Stimulated activated CD8-positive, alpha-beta memory T cell treated with anti-CD3 and anti-CD28 coated beads, Interleukin-12 subunit alpha, Interleukin-12 subunit beta, amount 100 ng/mL, for 1 hour (primary cell): ENCODE measurements at regions not wholly inside any gene's neighbourhood (a gene's known extent, or its start where the extent isn't known, plus 50 kb on each side); places are given as distances from the start of the nearest gene placed in this dataset.

Experiments used
- DNase-seq: peaks from one replicate; pipeline ENCODE4 v3.0.0-alpha.2; 2020; ENCODE audit warnings: low read depth

DNA sequence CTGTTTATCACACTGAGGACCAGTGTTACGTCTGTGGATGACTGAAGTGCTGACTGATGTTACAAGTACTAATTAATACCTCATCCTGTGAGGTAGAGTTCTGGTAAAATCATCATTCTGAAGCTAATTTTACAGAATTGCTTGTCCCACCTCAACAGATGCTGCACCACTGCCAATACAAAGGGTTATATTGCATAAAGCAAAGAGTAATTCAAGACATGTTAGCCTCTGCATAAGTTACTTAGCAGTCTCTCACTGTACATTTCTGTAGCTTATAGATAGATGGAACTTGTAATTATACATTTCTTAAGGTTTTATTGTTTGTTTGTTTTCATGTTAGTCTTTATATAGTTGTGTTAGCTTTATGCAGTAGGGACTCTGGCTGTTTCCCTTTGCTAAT is 513.6 kb downstream of the ANXA1 start:
- no peak for DNase-seq

DNA sequence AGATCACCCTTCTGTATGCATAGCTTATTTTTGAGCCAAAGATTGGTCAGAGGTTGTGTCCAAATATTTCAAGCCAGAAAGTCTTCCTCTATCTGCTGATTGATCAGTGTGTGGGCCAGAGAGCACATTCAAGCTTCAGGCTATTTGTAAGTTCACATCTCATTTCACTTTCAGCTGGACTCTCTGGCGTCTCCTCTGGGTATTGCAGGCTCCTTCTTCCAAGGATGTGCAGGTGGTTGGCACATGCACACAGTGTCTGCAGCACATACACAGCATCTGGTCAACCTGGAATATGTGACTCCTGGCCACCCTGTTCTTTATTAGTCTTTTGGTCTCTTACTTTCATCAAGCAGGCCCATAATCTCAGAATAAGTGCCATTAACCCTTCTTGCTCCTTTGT is 516.1 kb downstream of the ANXA1 start:
- no peak for DNase-seq

DNA sequence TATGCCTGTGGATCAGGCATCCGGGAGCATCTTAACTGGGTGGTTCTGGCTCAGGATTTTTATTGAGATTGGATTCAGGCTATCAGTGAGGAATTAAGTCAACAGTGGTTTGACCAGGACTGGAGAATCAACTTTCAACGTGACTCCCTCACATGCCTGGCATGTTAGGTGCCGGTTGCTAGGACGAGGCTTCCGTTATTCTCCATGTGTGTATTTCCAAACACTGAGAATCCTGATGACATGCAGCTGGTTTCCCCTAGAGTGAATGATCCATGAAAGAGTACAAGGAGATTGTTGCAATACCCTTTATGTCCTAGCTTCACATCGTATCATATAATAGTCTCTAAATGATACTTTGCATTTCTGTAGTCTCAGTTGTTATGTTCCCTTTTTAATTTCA is 529.2 kb downstream of the ANXA1 start:
- DNase-seq: no peak

DNA sequence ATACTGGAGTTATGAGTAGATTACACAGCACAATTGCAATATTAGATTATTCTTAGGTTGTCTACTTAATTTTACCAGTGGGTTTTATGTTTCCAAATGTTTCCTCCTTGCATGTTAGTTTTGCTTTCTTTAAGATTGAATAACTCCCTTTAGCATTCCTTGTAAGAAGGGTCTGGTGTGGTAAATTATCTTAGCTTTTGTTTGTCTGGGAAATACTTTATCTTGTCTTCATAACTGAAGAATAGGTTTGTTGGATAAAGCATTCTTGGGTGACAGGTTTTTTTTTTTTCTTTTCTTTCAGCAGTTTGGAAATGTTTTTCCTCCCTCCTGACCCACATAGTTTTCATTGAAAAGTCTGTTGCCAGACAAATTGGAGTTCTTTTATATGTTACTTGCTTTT is 531.1 kb downstream of the ANXA1 start:
- no peak for DNase-seq

DNA sequence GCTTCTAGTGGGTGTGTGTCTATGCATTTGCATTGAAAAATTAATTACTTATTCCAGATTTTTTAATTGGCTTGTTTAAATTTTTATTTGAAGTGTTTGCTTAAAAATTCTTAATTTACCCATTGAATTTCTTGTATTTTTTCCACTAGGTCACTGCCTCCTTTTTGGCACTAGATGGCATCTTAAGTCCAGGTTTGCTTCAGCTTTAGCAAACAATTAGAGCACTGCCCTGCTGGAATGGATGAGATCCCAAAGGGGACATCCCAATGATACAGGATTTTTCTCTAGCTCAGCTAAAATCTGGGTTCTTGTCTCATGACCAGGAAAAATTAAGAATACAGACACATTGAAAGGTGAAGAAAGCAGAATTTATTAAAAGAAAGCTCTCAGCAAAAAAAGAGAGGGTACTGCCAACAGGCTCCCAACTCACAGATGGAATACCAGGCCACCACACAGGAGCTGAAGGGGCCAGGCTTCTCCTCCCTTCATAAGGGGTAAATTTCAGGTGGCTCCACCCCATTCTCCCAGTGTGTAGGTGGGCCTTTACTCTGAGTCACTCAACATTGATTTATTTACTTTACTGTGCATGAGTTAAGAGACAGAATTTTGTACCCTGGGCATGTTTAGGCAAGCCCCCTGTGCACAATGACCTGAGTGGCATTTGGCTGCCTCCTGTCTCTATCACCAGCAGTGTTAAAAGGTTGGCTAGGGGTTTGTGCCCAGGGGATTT is 532.4 kb downstream of the ANXA1 start:
- DNase-seq: no peak

DNA sequence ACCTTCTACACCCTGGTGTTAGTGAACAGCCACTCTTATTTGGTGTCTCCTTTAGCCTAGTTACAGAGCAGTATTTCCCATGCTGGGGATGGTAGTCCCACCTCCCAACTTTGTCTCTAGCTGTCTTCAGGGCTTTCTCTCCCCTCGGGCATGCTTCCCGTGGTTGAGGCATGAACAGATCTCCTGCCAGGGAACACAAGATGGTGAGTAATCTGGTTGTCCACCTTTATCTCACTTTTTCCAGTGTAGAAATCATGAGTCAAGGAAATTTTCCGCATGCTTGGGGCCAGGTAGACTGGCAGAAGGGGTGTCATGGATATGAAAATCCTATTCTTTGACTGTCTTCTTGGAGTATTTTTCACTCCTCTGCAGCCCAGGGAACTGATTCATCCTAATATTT is 532.9 kb downstream of the ANXA1 start:
- no peak for DNase-seq

DNA sequence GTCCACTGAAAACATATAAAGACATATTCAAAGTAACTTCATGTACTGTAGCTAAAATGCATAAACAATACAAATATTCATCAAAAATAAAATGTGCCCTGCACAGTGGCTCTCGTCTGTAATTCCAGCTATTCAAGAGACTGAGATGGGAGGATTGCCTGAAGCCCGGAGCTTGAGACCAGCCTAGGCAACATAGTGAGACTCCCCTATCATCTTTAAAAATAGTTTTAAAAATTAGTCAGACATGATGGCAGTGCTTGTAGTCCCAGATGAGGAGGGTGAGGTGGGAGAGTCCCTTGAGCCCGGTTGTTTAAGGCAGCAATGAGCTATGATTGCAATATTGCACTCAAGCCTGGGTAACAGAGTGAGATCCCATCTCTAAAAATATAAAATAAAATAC is 534.1 kb downstream of the ANXA1 start:
- no peak for DNase-seq

DNA sequence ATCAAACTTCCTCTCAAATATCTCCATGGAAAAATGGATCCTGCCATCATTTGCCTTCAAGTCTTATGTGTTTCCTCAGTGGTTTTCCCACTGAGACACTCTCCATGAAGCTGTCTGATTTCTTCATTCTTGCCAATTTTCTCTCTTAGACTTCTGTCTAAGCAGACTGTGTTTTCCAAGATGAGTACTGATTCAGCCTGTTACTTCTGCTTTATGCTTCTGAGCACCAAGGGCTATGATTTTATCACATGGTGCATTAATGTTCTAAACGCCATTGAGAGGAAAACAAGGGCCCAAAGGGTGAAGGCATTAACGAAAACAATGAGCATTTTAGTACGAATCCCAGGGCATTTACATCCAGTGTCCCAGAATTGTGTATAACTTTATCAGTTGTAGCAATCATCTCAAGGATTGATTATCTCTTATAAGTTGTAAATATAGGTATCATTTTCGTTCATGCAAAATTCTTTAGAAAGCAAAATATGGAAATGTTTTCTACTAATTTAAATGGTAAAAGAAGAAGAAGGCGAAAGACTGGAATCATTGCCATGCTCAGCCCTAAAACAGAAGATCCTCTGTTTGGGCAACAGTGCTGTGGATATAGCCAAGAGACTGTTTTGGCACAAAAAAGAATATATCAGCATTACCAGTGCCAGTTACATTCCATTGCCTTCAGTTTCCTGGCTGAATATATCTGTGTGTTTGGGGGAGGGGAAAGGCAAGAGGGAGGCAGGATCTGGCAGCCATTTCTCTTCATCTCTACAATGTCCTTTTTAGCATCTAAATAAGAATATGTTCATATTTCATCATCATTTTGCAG is 537.6 kb downstream of the ANXA1 start:
- DNase-seq: no peak

DNA sequence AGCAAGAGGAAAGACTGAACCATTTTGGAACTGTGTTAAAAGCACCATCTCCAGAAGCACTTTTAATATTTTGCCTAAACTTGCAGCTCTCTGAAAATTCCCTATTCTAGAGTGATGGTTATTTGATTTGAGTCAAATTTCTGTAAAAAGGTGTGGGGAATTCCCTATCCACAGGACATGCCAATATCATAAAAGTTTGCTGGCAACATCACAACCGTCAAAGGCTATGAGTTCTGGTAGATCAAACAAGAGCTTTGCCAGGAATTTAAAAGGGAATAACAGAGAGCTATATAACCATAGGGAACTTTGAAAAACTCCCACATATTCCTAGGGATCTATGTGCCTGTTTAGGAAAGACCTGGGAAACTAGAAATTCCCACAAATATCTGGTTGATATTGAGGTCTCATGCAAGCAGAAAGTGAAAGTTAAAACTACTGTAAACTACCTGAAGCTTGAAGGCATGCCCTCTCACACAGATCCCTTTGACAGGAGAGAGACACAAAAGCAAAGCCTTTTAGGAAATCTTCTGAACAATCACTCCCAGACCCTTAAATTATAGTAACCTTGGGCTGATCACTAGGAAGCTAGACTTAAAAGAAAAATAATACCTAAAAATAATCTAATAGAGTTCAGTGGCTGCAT is 549.9 kb downstream of the ANXA1 start:
- no peak for DNase-seq

DNA sequence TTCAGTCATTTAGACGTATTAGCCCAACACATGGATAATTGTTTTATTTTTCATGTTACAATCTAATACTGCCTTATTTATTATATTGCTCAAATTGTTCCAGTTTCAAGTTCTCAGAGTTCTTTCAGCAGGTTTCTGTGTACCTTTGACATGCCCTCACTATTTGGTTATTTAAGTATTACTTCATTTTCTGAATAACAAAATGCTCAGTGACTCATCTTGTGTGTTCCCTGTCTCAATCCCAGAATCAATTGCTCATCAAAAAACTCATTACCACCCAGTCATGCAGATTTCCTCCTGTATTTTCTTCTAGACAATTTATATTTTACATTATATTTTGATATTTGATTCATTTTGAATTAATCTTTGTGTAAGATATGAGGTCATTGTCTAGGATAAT is 562.6 kb downstream of the ANXA1 start:
- DNase-seq: no peak

DNA sequence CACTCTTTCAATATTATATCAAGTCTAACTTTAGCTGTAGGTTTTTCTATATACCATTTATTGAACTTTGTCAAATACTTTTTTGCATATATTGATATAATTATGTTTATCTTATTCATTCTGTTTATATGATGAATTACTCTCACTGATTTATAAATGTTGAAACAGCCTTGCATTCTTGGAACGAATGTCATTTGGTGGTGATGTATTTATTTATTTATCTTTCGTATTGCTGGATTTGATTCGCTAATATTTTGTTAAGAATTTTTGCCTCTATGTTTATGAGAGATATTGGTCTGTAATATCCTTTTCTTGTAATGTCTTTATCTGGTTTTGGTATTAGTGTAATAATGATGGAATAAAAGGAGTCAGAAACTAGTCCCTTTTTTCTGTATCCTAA is 563.9 kb downstream of the ANXA1 start:
- DNase-seq: no peak

DNA sequence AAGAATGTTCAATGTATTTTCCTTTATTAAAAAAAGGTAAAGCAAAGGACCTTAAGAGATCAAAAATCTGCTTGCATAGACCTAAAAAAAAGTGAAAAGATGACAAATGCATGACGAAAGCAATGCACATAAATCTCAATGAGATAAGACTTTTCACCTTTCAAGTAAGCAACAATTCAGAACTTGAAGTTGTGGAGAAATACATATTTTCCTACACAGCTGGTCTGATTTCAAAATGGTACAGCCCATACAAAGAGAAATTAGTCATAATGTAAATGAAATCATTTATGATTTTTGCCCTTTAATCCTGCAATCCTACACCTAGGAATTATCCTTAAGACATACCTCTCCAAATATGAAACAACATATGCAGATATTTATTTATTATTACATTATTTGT is 568.0 kb downstream of the ANXA1 start:
- no peak for DNase-seq

DNA sequence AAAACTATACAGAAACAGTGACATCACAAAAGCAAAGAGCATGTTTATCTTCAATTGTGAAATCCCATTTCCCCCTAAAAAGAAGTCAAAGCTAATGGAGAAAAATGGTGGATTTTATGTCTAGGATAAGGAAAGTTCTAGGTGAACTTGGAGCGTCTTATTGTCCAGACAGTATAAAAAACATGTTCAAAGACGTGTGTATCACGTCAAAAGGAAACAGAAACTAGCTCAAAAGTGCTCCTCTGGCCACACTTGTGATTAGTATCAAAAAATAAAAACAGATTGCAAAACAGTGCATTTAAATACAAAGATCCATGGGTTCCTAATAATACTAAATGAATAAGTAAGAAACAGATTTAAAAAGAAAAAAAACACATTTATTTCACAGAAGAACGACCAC is 568.9 kb downstream of the ANXA1 start:
- no peak for DNase-seq

DNA sequence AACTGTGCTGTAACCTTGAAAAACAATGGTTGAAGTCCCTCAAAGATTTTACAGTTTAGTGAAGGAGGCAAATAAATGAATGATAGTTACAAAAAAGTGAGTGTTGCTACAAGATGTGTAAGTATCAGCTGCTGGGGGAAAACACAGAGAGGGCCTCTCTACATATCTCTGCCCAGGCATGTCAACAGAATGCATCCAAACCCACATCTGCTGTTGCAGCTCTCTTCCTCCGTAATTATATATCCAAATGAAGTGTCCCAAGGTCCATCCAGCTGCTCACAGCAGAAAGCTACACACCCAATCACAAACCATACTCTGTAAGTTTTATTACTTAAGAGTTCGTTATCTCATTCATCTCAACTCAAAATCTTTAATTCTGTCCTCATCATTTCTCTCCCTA is 584.6 kb downstream of the ANXA1 start:
- no peak for DNase-seq

DNA sequence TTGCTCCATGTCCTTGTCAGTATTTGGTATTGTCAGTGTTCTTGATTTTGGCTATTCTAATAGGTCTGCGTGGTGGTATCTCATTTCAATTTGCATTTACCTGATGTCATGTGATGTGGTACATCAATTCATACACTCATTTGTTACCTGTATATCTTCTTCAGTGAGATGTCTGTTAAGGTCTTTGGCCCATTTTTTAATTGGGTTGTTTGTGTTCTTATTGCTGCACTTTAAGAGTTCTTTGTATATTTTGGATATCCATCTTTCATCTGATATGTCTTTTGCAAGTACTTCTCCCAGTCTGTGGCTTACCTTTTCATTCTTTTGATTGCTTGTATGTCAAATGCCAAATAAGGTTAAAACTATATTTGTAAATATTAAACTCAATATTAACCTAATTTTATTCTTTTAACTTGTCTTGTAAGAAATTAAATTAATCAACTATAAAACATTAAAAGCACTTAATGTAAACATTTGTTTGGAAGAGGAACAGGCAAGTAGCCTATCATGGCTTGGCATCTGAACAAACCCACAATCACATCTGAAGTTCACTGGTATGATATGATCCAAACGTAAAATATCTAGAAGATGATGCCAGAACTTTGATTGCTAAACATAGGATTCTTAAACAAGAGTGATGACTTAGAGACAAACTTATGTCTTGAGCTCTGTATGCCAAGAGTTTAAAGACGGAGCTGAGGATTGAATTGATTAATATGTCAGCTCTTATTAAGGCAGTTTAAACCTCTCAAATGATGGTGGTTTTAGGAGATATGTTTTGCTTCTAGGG is 587.3 kb downstream of the ANXA1 start:
- DNase-seq: no peak

DNA sequence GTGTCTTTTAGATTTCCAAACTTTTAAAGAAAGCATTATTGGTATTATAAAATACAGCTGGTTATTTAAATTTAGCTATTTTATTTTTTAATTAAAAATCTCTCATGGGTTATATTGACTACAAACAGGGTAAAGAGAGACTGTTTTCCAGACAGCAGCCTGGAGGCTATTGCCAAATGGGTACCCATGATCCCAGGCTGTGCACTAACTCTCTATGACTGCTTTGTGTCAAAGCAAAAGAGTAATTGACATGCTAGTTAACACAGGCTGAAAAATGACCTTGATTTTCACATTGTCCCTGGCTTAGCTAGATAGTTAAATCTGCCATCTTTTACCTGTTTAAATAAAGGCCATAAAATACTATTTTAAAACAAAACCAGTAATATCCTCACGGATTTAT is 589.7 kb downstream of the ANXA1 start:
- no peak for DNase-seq

DNA sequence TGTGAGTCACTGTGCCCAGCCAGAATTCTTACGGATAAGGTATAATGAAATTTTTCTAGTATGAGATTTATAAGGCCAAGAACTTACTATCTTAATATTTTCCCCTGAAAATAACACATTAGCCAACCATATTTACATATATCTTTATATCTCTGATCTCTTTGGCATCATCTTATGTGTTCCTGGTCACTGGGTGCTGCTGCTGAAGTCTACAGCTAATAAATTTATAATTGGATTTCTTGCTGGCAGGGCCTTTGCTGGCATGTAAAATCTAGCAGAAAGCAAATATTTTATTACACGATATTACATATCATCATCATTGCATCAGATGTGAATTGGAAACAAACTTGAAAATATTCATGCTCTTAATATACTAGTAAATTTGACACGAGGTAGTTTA is 590.7 kb downstream of the ANXA1 start:
- DNase-seq: no peak

DNA sequence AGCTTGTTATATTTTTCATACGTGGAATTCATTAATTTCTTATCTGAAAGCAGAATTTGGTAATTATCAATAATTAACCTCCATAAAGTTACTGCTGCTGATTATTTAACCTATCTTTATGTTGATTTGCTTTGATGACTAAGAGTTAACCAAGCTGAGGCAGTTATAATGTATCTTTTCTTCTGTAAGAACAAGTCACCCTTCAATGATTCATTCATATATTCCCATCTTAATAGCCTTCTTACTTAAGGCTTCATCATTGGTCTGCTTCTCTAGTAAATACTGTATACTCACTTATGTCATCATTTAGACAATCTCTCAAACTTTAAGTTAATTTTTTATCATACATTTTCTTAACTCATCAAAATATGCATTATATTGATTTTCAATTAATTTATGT is 592.2 kb downstream of the ANXA1 start:
- DNase-seq: no peak

DNA sequence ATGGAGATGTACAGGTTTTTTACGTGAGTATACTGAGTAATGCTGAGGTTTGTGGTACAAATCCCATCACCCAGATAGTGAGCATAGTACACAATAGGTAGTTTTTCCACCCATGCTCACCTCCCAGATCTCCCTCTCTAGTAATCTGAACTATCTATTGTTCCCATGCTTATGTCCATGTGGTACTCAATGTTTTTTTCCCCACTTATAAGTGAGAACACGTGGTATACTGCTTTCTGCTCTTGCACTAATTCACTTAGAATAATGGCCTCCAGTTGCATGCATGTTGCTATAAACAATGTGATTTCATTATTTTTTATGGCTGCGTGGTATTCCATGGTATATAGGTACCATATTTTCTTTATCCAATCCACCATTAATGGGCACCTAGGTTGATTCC is 593.9 kb downstream of the ANXA1 start:
- no peak for DNase-seq

DNA sequence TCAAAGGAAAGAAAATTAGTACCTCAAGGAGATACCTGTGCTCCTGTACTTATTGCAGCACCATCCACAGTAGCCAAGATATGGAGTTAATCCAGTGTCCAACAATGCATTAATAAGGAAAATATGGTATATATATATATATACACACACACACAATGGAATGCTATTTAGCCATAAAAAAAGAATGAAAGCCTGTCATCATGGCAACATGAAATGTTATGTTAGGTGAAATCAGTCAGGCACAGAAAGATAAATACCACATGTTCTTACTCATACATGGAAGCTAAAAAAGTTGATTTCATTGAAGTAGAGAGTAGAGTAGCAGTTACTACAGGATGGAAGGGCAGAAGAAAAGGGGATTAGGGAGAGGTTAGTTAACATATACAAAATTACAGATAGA is 601.5 kb downstream of the ANXA1 start:
- DNase-seq: no peak

DNA sequence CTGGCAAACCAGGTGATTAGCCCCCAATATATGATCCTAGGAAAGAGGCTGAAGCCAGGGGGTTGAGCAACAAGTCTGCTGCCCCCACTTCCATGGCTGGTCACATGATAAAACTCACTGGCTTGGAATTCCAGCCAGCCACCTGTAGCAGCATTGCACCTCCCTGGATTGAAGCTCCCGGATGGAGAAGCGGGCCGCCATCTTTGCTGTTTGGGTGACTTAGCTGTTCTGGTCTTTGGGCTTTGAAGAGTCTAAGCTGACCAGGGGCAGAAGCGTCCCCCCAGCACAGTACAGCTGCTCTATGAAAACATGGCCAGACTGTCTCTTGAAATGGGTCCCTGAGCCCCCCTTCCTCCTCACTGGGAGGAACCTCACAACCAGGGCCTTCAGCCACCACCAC is 610.2 kb downstream of the ANXA1 start:
- no peak for DNase-seq

DNA sequence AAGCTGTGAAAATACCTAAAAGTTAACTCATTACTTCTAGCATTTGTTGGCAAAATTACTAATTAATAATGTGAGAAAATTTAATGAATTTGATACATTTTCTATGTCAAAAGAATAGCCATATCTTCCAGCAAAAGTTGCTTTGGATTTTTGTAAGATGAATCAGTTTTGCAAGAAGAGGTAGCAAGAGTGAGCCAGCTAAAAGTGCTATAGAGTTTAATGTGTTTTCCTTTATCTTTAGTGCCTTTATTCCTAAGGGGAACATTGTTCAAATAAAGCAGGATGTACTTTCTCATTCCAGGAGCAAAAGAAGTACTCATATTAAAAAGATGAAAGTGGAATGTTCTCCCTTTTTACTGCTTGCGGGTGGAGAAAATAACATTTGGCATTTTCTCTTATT is 622.2 kb downstream of the ANXA1 start:
- DNase-seq: no peak

DNA sequence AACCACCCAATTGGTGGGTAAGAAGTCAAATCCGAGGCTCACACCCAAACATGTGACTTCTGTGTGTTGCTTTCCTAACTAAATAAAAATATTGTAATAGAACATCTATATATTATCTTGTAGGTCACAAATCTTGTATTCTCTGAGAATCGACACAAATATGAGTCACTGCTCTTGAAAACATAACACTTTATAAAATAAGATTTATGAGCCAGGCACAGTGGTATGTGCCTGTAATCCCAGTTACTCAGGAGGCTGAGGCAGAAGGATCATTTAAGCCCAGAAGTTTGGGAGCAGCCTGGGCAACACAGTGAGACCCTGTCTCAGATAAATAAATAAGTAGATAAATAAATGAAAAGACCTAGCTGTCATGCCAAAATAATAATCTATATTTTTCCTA is 624.1 kb downstream of the ANXA1 start:
- DNase-seq: no peak
